SKM-1 treated with dmso at 0.1 percent for 144 hours (cell line): ENCODE measurements at regions not wholly inside any gene's neighbourhood (a gene's known extent, or its start where the extent isn't known, plus 50 kb on each side); places are given as distances from the start of the nearest gene placed in this dataset.

ENCODE experiments used
- DNase-seq: peaks from one replicate; lab custom pipeline; 2025; ENCODE audit not compliant: unreplicated experiment; lab: John Stamatoyannopoulos, UW

DNA sequence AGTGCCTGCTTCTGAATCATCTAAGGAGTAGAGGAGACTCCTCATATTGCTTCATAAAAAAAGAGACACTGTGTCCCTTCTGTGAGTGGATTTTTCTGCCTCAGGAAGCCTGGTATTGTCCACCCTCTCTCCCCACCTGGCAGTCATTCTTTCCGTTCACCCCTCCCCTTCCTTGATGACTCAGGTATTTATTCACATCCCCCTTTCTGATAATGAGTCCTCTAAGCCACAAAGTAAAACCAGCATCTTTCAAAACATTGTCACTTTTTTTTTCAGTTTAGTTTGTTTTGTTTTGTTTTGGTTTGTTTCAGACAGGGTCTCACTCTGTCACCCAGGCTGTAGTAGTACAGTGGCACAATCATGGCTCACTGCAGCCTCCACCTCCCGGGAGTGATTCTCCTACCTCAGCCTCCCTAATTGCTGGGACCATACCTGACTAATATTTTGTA, 65.2 kb upstream of the UBE2E1 start:
- DNase-seq = no peak

DNA sequence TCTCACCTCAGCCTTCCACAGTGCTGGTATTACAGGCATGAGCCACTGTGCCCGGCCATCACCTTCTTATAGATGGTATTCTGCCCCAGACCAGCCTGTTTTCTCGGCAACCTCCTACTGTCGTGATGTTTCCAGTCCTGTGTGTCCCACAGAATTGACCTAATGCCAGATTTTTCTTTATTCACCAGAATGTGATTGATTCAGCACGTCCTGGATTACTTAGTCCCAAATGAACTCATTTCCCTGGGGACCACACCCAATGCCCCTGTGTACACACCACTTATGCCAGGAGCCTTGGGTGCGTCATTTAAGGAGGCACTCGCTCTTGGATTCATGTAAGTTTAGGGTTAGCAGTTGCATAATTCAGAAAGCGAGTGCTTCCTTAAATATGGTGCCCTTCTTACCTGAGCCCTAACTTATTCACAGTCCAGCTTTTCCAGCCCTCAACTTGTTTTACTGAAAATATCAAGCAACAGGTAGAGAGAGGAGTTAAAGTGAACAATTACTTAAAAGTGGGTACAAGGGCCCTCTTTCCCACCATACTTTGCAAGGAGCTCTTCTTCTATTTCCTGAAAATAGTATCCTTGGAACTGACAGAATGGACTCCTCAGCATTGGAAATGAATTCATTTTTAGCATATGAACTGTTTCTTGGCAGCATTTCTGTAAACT, 64.6 kb upstream of the UBE2E1 start:
- DNase-seq = no peak

DNA sequence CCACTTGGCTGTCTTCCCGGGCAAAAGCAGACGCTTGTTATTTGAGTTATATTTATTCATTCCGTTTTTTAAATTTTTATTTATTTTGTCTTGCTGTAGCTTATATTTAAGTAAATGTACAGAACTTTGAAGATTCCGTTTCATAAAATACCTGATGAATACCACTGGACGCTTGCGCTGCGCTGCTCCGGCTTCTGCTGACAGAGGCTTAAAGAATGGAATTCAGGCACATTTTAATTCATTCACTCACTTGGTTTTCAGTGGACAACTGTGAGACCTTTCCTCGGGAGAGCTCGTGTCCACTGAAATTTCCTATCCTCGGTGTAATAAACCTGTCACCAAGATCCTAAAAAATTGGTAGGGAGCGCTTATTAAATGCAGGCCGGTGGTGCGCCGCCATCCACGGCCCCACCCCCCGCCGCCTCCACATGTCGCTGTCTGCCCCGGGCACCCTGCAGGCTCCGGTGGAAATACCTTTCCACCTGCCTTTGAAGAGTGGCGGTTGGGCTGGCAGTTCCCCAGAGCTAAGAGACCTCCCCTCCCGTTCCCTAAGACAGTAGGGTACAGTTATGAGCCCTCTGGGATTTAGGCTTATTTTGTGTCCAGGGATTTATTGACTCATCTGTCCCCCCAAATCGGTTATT, 62.5 kb upstream of the UBE2E1 start:
- no peak for DNase-seq

DNA sequence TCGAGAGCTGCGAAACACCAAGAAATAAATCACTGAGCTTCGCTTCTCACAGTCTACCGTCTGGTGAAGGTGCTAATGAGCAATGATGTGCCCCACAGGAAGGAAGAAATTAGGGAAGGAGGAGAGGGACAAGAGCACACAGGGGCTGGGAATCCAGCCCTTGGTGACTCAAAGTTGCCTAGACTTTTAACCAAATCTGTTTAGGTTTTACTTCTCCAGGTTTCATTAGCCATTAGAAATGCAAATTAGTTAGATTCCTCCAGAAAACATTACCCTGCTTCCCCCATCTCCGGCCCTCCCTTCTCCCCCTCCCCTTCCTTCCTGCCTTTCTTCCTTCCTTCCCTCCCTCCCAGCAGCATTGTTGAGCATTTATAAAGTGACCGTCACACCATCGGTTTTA, 59.3 kb upstream of the UBE2E1 start:
- no peak for DNase-seq

DNA sequence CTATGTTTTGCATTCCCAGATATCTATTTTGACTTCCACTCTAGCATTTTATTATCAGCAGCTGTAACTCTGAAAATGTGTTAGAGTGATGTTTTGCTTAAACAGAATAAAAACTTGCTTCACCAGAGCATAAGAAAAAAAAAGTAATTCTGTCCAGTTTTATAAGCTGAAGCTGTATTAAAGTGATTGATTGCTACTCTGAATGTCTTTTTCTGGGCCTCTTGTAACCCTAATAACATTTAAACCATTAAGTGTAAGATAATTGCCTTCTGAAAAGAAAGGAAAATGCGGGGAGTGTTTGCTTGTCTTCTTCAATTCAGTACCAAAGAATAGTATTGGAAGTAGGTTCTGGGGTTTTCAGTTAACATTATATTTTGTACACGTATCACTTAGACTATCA, 57.9 kb upstream of the UBE2E1 start:
- no peak for DNase-seq

DNA sequence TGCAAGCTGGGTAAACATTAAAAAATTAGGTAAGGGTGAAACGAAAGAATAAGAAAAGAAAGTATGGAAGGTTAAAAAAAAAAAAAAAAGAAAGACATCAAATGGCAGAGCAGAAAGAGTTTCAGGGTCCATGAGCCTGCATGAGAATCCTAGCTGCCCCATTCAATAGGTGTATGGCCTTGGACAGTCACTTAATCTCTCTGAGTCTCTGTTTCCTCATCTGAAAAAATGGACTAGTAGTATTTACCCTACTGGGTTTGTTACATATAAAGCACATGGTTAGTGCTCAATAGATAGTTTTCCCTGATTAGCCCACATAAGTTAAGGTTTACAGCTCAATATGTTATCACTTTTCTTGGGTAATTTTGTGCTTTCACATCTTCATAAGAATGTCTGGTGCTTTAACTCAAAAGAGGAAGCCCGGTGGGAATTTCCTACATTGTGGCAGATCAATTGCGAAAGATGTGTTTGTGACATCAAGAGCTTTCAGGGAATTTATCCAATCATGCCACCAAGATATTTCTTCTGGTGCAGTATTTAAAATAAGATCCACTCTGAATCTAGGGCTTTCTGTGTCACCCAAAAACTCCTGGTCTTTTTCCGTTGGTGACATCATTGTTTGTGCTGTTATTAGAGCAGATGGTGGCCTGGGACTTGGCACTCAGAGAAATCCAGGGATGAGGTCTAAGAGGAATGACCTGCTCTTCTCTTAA, 57.2 kb upstream of the UBE2E1 start:
- DNase-seq = peak; percentile 90

DNA sequence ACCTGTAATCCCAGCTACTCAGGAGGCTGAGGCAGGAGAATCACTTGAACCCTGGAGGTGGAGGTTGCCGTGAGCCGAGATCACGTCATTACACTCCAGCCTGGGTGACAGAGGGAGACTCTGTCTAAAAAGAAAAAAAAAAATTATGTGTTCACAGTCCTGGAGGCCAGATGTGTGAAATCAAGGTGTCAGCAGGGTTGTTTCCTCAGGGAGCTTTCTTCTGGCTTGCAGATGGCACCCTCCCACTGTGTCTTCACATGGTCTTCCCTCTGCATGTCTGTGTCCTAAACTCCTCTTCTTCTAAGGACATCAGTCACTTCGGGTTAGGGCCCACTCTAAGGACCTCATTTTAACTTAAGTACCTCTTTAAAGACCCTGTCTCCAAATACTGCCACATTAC, 56.1 kb upstream of the UBE2E1 start:
- DNase-seq = no peak

DNA sequence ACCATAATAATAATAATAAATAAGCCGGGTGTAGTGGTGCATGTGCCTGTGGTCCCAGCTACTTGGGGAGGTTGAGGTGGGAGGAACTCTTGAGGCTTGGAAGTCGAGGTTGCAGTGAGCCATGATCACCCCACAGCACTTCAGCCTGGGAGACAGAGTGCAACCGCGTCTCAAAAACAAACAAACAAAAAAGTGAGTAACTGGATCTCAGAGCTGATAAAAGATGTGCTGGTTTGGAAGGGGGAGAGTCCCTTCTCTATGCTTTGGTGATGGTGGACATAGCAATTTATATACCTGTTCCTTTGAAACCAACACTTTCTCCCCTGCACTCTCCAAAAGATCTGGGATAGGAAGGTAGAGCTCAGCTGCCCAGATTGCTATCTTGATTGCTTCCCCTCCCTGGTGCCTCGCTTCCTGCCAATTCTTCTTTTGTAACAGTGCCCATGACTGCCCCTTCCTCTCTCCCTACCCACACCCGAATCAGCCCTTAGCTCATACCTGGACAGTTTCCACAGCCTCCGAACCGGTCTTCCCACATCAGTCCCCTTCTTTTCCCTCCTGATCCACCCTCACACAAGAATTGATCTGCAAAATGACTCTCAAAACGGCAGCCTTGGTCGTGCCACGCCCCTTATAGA, 55.1 kb upstream of the UBE2E1 start:
- DNase-seq = no peak

DNA sequence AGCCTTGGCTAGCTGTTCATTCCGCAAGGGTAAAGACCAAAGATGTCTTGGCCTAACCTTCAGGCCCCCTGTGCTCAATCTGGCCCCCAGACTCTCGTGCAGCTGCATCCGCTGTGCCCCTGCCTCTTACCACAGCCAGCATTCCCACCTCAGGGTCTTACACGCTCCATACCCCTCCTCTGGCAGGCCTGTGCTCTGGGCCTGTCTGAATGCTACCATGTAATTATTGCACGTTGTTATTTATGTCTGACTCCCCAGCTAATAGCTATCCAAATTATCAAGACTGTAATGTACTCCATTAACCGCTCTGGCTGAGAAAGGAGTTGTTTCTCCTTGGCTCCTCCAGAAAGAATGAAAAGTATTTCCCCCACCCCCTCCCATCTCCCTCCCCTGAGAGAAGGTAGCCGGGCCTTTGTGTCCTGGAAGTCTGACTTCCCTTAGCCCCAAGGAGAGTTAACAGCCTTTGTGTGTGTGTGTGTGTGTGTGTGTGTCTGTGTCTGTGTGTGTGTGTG, 54.5 kb upstream of the UBE2E1 start:
- DNase-seq = no peak

DNA sequence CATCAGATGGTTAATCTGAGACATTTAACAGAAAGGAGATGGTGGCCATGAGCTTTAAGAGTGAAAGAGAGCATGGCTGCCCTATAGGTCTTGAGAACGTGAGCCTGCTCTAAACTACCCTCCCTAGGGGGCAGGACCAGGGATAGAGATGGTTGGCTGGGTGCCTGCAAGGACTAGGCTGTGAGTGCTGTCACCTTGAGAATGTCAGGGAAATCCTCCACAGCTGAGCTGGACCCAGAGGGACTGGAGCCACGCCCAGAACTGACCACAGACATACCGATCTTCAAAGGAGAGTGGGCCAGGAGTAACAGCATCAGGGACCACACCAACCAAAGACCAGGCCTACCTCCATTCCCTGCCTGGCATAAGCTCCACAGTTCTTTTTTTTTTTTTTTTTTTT, 53.6 kb upstream of the UBE2E1 start:
- DNase-seq = no peak

DNA sequence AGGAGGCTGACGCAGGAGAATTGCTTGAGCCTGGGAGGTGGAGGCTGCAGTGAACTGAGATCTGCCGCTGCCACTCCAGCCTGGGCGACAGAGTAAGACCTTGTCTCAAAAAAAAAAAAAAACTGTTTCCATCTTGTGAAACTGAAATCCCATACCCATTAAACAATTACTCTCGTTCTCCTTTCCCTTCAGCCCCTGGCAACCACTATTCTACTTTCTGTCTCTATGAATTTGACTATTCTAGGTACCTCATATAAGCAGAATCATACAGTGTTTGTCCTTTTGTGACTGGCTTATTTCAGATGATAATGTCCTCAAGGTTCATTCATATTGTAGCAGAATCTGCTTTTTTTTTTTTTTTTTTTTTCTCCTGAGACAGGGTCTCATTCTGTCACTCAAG, 51.5 kb upstream of the UBE2E1 start:
- no peak for DNase-seq
